Smooth muscle cell (in vitro differentiated cells): ENCODE measurements at regions not wholly inside any gene's neighbourhood (a gene's known extent, or its start where the extent isn't known, plus 50 kb on each side); places are given as distances from the start of the nearest gene placed in this dataset.

ENCODE experiments used
- DNase-seq: peaks from one replicate; lab custom pipeline; 2025; ENCODE audit not compliant: unreplicated experiment; lab: John Stamatoyannopoulos, UW
- H2AFZ ChIP-seq: fragments of 200-600 bp; sonication (generic); 2 replicates; pipeline ENCODE4 v1.6.0; 2016; ENCODE audit warnings: antibody characterized with exemption, low read depth, mild to moderate bottlenecking
- H3F3A ChIP-seq: fragments of 200-600 bp; sonication (generic); 2 replicates; pipeline ENCODE4 v1.6.0; 2017; ENCODE audit warnings: antibody characterized with exemption, low read depth
- H3K27ac ChIP-seq: fragments of 200-600 bp; sonication (generic); 2 replicates; pipeline ENCODE4 v1.5.1; 2016; ENCODE audit warnings: low read depth, mild to moderate bottlenecking
- H3K27me3 ChIP-seq: fragments of 200-600 bp; sonication (generic); 2 replicates; pipeline ENCODE4 v1.6.1; 2016; ENCODE audit warnings: low read depth, mild to moderate bottlenecking
- H3K36me3 ChIP-seq: fragments of 200-600 bp; sonication (generic); 2 replicates; pipeline ENCODE4 v1.5.1; 2016; ENCODE audit warnings: low read depth
- H3K4me1 ChIP-seq: fragments of 200-600 bp; sonication (generic); 2 replicates; pipeline ENCODE4 v1.5.1; 2016; ENCODE audit warnings: low read depth
- H3K4me2 ChIP-seq: fragments of 200-600 bp; sonication (generic); 2 replicates; pipeline ENCODE4 v1.6.0; 2016; ENCODE audit warnings: mild to moderate bottlenecking
- H3K4me3 ChIP-seq: fragments of 200-600 bp; sonication (generic); 2 replicates; pipeline ENCODE4 v1.5.1; 2016; ENCODE audit warnings: mild to moderate bottlenecking
- H3K79me2 ChIP-seq: fragments of 200-600 bp; sonication (generic); 2 replicates; pipeline ENCODE4 v1.6.0; 2016; ENCODE audit warnings: low read depth, mild to moderate bottlenecking
- H3K9ac ChIP-seq: fragments of 200-600 bp; sonication (generic); 2 replicates; pipeline ENCODE4 v1.6.0; 2016; ENCODE audit warnings: low read depth
- H3K9me3 ChIP-seq: fragments of 200-600 bp; sonication (generic); replicated peaks from 2 replicates; pipeline ENCODE4 v1.5.1; 2016; ENCODE audit warnings: low read depth
- H4K20me1 ChIP-seq: fragments of 200-600 bp; sonication (generic); 2 replicates; pipeline ENCODE4 v1.6.0; 2016; ENCODE audit warnings: low read depth
- CTCF ChIP-seq: fragments of 200-600 bp; sonication (generic); IDR thresholded peaks from 2 replicates; pipeline ENCODE4 v1.5.1; 2017; ENCODE audit warnings: borderline replicate concordance, mild to moderate bottlenecking, antibody characterized with exemption; ENCODE audit not compliant: insufficient read depth, poor library complexity, severe bottlenecking
- WGBS: methylation state at CpG from one replicate; pipeline ENCODE4 v1.1.7; 2016; ENCODE audit warnings: low lambda C conversion rate; 5-methylcytosine and 5-hydroxymethylcytosine counted together

GRCh38 chr15:53320816-53321215, 438.6 kb downstream of the WDR72 start:
- Histone ChIP-seq H3K9ac (no peak overlapping the region), H3K36me3 (no peaks in the 10 kb centered on the region), H4K20me1 (no peaks in the 10 kb centered on the region), H3K27me3 (no peaks in the 10 kb centered on the region), H3F3A (no peaks in the 10 kb centered on the region), H3K4me1 (no peaks in the 10 kb centered on the region), H3K9me3 (no peaks in the 10 kb centered on the region), H3K79me2 (no peaks in the 10 kb centered on the region), H2AFZ (no peak overlapping the region), H3K4me3 (no peak overlapping the region), H3K4me2 (no peak overlapping the region), H3K27ac (no peak overlapping the region)
- no peak for DNase-seq
- 83% methylated on average over 5 of the region's 5 CpGs for WGBS
- no peak for TF ChIP-seq CTCF

- no peak for DNase-seq
- no peak overlapping the region for H2AFZ ChIP-seq
- no peaks in the 10 kb centered on the region for H4K20me1 ChIP-seq
- 22% methylated on average over 3 of the region's 3 CpGs for WGBS
- no peak for TF ChIP-seq CTCF
- no peaks in the 10 kb centered on the region for H3K4me1 ChIP-seq
- no peaks in the 10 kb centered on the region for H3K79me2 ChIP-seq
- H3K27ac ChIP-seq = no peak overlapping the region
- no peak overlapping the region for H3K4me2 ChIP-seq
- H3K27me3 ChIP-seq = no peaks in the 10 kb centered on the region
- H3K36me3 ChIP-seq = no peaks in the 10 kb centered on the region
- no peak overlapping the region for H3K9ac ChIP-seq
- H3K9me3 ChIP-seq = no peaks in the 10 kb centered on the region
- H3K4me3 ChIP-seq = no peak overlapping the region
- H3F3A ChIP-seq = no peaks in the 10 kb centered on the region
Measured at GRCh38 chr15:53312707-53313106, 446.8 kb downstream of the WDR72 start.

- H2AFZ ChIP-seq = no peak overlapping the region
- 90% methylated on average over 1 of the region's 1 CpG for WGBS
- no peaks in the 10 kb centered on the region for H3K36me3 ChIP-seq
- no peak overlapping the region for H3K4me3 ChIP-seq
- no peaks in the 10 kb centered on the region for H3K27me3 ChIP-seq
- H3K79me2 ChIP-seq = no peaks in the 10 kb centered on the region
- no peak overlapping the region for H3K9ac ChIP-seq
- DNase-seq = no peak
- H4K20me1 ChIP-seq = no peaks in the 10 kb centered on the region
- H3K4me2 ChIP-seq = no peak overlapping the region
- H3F3A ChIP-seq = no peaks in the 10 kb centered on the region
- H3K9me3 ChIP-seq = no peaks in the 10 kb centered on the region
- no peaks in the 10 kb centered on the region for H3K4me1 ChIP-seq
- H3K27ac ChIP-seq = no peak overlapping the region
- no peak for TF ChIP-seq CTCF
Measured at GRCh38 chr15:53310709-53311108, 448.8 kb downstream of the WDR72 start.

GRCh38 chr15:53307952-53308624, 451.4 kb downstream of the WDR72 start:
- Histone ChIP-seq H3K9me3 (no peaks in the 10 kb centered on the region), H3K27me3 (no peaks in the 10 kb centered on the region), H3K9ac (no peak overlapping the region), H3F3A (no peaks in the 10 kb centered on the region), H3K79me2 (no peaks in the 10 kb centered on the region), H3K36me3 (no peaks in the 10 kb centered on the region), H3K4me2 (no peak overlapping the region), H2AFZ (no peak overlapping the region), H3K4me3 (no peak overlapping the region), H3K4me1 (no peaks in the 10 kb centered on the region), H3K27ac (no peak overlapping the region), H4K20me1 (no peaks in the 10 kb centered on the region)
- TF ChIP-seq CTCF = no peak
- DNase-seq = no peak
- 74% methylated on average over 5 of the region's 5 CpGs for WGBS
